ENCODE measurements at regions not wholly inside any gene's neighbourhood (a gene's known extent, or its start where the extent isn't known, plus 50 kb on each side); places are given as distances from the start of the nearest gene placed in this dataset.
A peak's percentile ranks its signal among the peaks of the same experiment; 100 is the strongest.
"Not testable (repeated sequence)": the region's sequence is repeated elsewhere in the genome, so short reads cannot be mapped to it uniquely, and the experiment has no call there.

GRCh38 chr15:30730633-30731032 is 104.7 kb downstream of the ARHGAP11B start:
- not testable (repeated sequence) for H3K4me1 ChIP-seq (ENCODE audit: insufficient read depth, low read length); H3K9me3 ChIP-seq (ENCODE audit: control insufficient read depth, insufficient read depth, low read length); H3K36me3 ChIP-seq (ENCODE audit: insufficient read depth, low read length); H3K9ac ChIP-seq (ENCODE audit: low read depth, low read length)

GRCh38 chr15:30732100-30732499 is 106.2 kb downstream of the ARHGAP11B start:
- not testable (repeated sequence) for H3K9ac ChIP-seq (ENCODE audit: low read depth, low read length); H3K36me3 ChIP-seq (ENCODE audit: insufficient read depth, low read length); H3K9me3 ChIP-seq (ENCODE audit: control insufficient read depth, insufficient read depth, low read length); H3K4me1 ChIP-seq (ENCODE audit: insufficient read depth, low read length)

GRCh38 chr15:30735884-30736564 is 110.1 kb downstream of the ARHGAP11B start:
- H3K36me3 ChIP-seq (ENCODE audit: insufficient read depth, low read length); H3K4me1 ChIP-seq (ENCODE audit: insufficient read depth, low read length); H3K9me3 ChIP-seq (ENCODE audit: control insufficient read depth, insufficient read depth, low read length); H3K9ac ChIP-seq (ENCODE audit: low read depth, low read length): not testable (repeated sequence)

GRCh38 chr15:30742796-30743195 is 116.9 kb downstream of the ARHGAP11B start:
- H3K36me3 ChIP-seq (ENCODE audit: insufficient read depth, low read length); H3K9ac ChIP-seq (ENCODE audit: low read depth, low read length); H3K9me3 ChIP-seq (ENCODE audit: control insufficient read depth, insufficient read depth, low read length); H3K4me1 ChIP-seq (ENCODE audit: insufficient read depth, low read length): not testable (repeated sequence)

- H3K4me1 ChIP-seq (ENCODE audit: insufficient read depth, low read length); H3K9ac ChIP-seq (ENCODE audit: low read depth, low read length); H3K9me3 ChIP-seq (ENCODE audit: control insufficient read depth, insufficient read depth, low read length); H3K36me3 ChIP-seq (ENCODE audit: insufficient read depth, low read length): not testable (repeated sequence)
Measured at GRCh38 chr15:30749048-30749447, 123.1 kb downstream of the ARHGAP11B start.

GRCh38 chr15:30755036-30755687 is 129.2 kb downstream of the ARHGAP11B start:
- not testable (repeated sequence) for H3K9ac ChIP-seq (ENCODE audit: low read depth, low read length); H3K36me3 ChIP-seq (ENCODE audit: insufficient read depth, low read length); H3K4me1 ChIP-seq (ENCODE audit: insufficient read depth, low read length); H3K9me3 ChIP-seq (ENCODE audit: control insufficient read depth, insufficient read depth, low read length)

- H3K9ac ChIP-seq (ENCODE audit: low read depth, low read length); H3K4me1 ChIP-seq (ENCODE audit: insufficient read depth, low read length); H3K9me3 ChIP-seq (ENCODE audit: control insufficient read depth, insufficient read depth, low read length): not testable (repeated sequence)
Measured at GRCh38 chr15:30760633-30761032, 134.7 kb downstream of the ARHGAP11B start.

GRCh38 chr15:30761365-30761764 is 135.4 kb downstream of the ARHGAP11B start:
- not testable (repeated sequence) for H3K4me1 ChIP-seq (ENCODE audit: insufficient read depth, low read length); H3K36me3 ChIP-seq (ENCODE audit: insufficient read depth, low read length); H3K9ac ChIP-seq (ENCODE audit: low read depth, low read length); H3K9me3 ChIP-seq (ENCODE audit: control insufficient read depth, insufficient read depth, low read length)

More at GRCh38 chr15:30760633-30761032, 134.7 kb downstream of the ARHGAP11B start:
- H3K36me3 ChIP-seq (ENCODE audit: insufficient read depth, low read length) = not testable (repeated sequence)

GRCh38 chr15:30769390-30770124 is 134.2 kb upstream of the FAN1 start:
- H3K9me3 ChIP-seq (ENCODE audit: control insufficient read depth, insufficient read depth, low read length); H3K4me1 ChIP-seq (ENCODE audit: insufficient read depth, low read length); H3K36me3 ChIP-seq (ENCODE audit: insufficient read depth, low read length); H3K9ac ChIP-seq (ENCODE audit: low read depth, low read length): not testable (repeated sequence)

- H3K36me3 ChIP-seq (ENCODE audit: insufficient read depth, low read length) = no peaks in the 10 kb centered on the region
- H3K9ac ChIP-seq (ENCODE audit: low read depth, low read length) = no peak overlapping the region
Measured at GRCh38 chr15:30770759-30771158, 133.0 kb upstream of the FAN1 start.

GRCh38 chr15:30783019-30783418 is 120.7 kb upstream of the FAN1 start:
- H3K4me1 ChIP-seq (ENCODE audit: insufficient read depth, low read length) = no peaks in the 10 kb centered on the region

More at GRCh38 chr15:30770759-30771158, 133.0 kb upstream of the FAN1 start:
- H3K4me1 ChIP-seq (ENCODE audit: insufficient read depth, low read length) = no peaks in the 10 kb centered on the region
- no peaks in the 10 kb centered on the region for H3K9me3 ChIP-seq (ENCODE audit: control insufficient read depth, insufficient read depth, low read length)

GRCh38 chr15:30788595-30788994 is 115.1 kb upstream of the FAN1 start:
- Histone ChIP-seq H3K4me1 (ENCODE audit: insufficient read depth, low read length) (no peaks in the 10 kb centered on the region), H3K36me3 (ENCODE audit: insufficient read depth, low read length) (no peaks in the 10 kb centered on the region), H3K9ac (ENCODE audit: low read depth, low read length) (no peak overlapping the region), H3K9me3 (ENCODE audit: control insufficient read depth, insufficient read depth, low read length) (no peaks in the 10 kb centered on the region)

More at GRCh38 chr15:30783019-30783418, 120.7 kb upstream of the FAN1 start:
- Histone ChIP-seq H3K9me3 (ENCODE audit: control insufficient read depth, insufficient read depth, low read length) (no peaks in the 10 kb centered on the region), H3K36me3 (ENCODE audit: insufficient read depth, low read length) (no peaks in the 10 kb centered on the region), H3K9ac (ENCODE audit: low read depth, low read length) (no peak overlapping the region)

GRCh38 chr15:30791239-30792175 is 112.2 kb upstream of the FAN1 start:
- Histone ChIP-seq H3K36me3 (ENCODE audit: insufficient read depth, low read length) (no peaks in the 10 kb centered on the region), H3K9me3 (ENCODE audit: control insufficient read depth, insufficient read depth, low read length) (no peaks in the 10 kb centered on the region), H3K9ac (ENCODE audit: low read depth, low read length) (peak overlapping the region; percentile 32; the same call in 1 of the 2 replicates), H3K4me1 (ENCODE audit: insufficient read depth, low read length) (no peaks in the 10 kb centered on the region)

GRCh38 chr15:30792843-30793242 is 110.9 kb upstream of the FAN1 start:
- H3K9me3 ChIP-seq (ENCODE audit: control insufficient read depth, insufficient read depth, low read length); H3K4me1 ChIP-seq (ENCODE audit: insufficient read depth, low read length); H3K36me3 ChIP-seq (ENCODE audit: insufficient read depth, low read length); H3K9ac ChIP-seq (ENCODE audit: low read depth, low read length): not testable (repeated sequence)

Data from ES-I3 (cell line).